Colonic mucosa (tissue), 4 donors: ENCODE measurements at regions not wholly inside any gene's neighbourhood (a gene's known extent, or its start where the extent isn't known, plus 50 kb on each side); places are given as distances from the start of the nearest gene placed in this dataset.

ENCODE experiments used
- DNase-seq: peaks from one replicate; pipeline ENCODE4 v3.0.0-alpha.2; 2020
- H3K27ac ChIP-seq: fragments of 200-600 bp; one replicate; pipeline ENCODE4 v1.8.0; 2021
- H3K27me3 ChIP-seq: fragments of 200-600 bp; one replicate; pipeline ENCODE4 v1.8.0; 2021
- H3K36me3 ChIP-seq: fragments of 200-600 bp; one replicate; pipeline ENCODE4 v1.8.0; 2021
- H3K4me1 ChIP-seq: fragments of 200-600 bp; one replicate; pipeline ENCODE4 v1.8.0; 2021; ENCODE audit warnings: mild to moderate bottlenecking
- H3K4me3 ChIP-seq: fragments of 200-600 bp; one replicate; pipeline ENCODE4 v1.8.0; 2021
- H3K9ac ChIP-seq, 2 donors: one replicate each; pipeline ENCODE4 v1.7.0; 2013; ENCODE audit warnings: control low read depth in 2 of 2, low read depth in 2 of 2, low read length in 2 of 2
- H3K9me3 ChIP-seq: fragments of 200-600 bp; one replicate; pipeline ENCODE4 v1.8.0; 2021
- intact Hi-C: fragments of 100-400 bp; cut with DNase I; formaldehyde crosslinking; loops from one replicate; pipeline ENCODE4 v1.14.1; 2022
- TF ChIP-seq, protein P1 (sequence below): fragments of 200-600 bp; IDR thresholded peaks from one replicate; pipeline ENCODE4 v1.8.0; 2022; ENCODE audit warnings: antibody characterized with exemption, mild to moderate bottlenecking
- donor health status: healthy.
- donor health status: DM: no; HTN: no; CAD: no.
- donor health status: DM: no; HTN: no; CAD: no.

DNA sequence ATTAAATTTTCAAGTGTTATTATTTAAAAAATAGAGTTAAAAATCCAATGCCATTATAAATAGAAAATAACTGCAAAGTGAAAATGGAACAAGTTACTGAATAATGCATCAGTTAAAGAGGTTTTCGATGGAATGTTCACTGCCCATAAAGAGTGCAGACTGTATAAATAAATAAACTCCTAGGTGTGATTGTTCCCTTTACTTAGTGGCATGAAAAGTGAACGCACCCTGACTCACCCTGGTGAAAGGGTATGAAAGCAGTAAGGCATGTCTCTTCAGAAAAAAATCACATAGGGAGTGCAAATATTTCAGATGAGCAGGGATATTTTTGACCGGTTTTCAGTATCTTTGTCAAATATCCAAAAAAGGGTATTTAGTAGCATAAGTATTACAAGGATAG lies 387.8 kb downstream of the DCAF12L2 start:
- DNase-seq = no peak
- no peaks in the 10 kb centered on the region for H3K36me3 ChIP-seq
- TF ChIP-seq, protein P1, sequence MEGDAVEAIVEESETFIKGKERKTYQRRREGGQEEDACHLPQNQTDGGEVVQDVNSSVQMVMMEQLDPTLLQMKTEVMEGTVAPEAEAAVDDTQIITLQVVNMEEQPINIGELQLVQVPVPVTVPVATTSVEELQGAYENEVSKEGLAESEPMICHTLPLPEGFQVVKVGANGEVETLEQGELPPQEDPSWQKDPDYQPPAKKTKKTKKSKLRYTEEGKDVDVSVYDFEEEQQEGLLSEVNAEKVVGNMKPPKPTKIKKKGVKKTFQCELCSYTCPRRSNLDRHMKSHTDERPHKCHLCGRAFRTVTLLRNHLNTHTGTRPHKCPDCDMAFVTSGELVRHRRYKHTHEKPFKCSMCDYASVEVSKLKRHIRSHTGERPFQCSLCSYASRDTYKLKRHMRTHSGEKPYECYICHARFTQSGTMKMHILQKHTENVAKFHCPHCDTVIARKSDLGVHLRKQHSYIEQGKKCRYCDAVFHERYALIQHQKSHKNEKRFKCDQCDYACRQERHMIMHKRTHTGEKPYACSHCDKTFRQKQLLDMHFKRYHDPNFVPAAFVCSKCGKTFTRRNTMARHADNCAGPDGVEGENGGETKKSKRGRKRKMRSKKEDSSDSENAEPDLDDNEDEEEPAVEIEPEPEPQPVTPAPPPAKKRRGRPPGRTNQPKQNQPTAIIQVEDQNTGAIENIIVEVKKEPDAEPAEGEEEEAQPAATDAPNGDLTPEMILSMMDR = no peak
- no peaks in the 10 kb centered on the region for H3K4me1 ChIP-seq
- H3K4me3 ChIP-seq = no peak overlapping the region
- H3K9ac ChIP-seq = no peak overlapping the region
- no peak overlapping the region for H3K27ac ChIP-seq
- H3K9me3 ChIP-seq = no peaks in the 10 kb centered on the region
- intact Hi-C loops = no loop called here
- no peaks in the 10 kb centered on the region for H3K27me3 ChIP-seq

DNA sequence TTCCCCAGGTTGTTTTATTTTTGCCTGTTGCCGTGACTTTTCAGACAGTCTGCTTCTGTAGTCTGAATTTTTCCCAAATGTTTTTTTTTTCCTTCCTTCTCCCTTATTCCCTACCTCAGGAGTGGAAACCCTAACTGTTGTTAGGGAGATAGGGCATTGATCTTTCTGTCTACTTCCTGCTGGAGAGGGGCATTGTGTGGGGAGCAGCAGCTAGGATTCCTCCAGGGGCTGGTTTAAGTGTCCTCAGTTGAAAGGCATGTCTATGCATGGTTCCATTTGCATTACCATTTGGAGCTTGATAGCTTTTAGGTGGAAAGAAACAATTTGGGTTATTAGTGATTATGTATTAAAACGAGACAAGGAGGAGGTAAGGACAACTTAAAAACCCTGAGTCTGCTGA lies 383.9 kb downstream of the DCAF12L2 start:
- H3K36me3 ChIP-seq = no peaks in the 10 kb centered on the region
- intact Hi-C loops = no loop called here
- TF ChIP-seq, protein P1 = no peak
- DNase-seq = no peak
- H3K9me3 ChIP-seq = no peaks in the 10 kb centered on the region
- no peaks in the 10 kb centered on the region for H3K4me1 ChIP-seq
- no peak overlapping the region for H3K4me3 ChIP-seq
- H3K9ac ChIP-seq = no peak overlapping the region
- H3K27ac ChIP-seq = no peak overlapping the region
- H3K27me3 ChIP-seq = no peaks in the 10 kb centered on the region

DNA sequence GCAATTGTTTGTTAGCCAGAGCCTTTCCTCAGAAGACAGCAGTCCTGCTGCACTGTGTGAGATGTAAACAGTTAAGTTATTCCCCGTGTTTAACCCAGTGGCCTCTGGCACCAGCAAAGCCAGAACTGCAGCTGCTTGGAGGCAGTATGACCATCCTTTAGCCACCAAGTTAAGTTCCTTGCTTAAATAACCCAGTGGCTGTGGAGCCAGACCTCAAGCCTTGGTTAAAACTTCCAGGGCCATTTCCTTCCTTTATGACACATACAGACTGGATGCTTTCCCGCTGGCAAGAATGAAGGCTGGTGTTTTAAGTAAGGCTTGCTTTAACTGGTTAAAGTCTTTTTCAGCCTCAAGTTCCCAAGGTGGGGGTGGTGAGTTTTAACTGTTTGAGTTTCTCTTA lies 379.8 kb downstream of the DCAF12L2 start:
- Histone ChIP-seq H3K9ac (no peak overlapping the region), H3K4me1 (no peaks in the 10 kb centered on the region), H3K27ac (no peak overlapping the region), H3K36me3 (no peaks in the 10 kb centered on the region), H3K27me3 (no peaks in the 10 kb centered on the region), H3K4me3 (no peak overlapping the region), H3K9me3 (no peaks in the 10 kb centered on the region)
- DNase-seq = no peak
- TF ChIP-seq, protein P1 = no peak
- intact Hi-C loops = no loop called here

DNA sequence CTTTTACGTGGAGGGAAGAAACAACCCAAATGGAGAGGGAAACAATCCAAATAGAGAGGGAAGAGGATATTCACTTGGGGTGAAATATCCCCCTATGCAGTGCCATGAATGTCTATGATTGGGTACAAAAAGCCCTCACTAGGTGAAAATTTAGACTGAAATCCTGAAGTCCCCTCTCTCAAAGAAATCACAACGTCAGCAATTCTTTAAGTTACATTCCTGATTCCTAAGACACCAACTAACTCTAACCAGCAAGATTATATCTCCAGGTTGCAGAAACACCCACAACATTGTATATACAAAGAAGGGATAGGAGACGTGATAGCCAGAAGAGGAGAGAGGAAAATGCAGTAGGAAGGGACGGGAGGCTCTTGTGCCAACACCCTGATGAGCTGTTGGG lies 374.3 kb downstream of the DCAF12L2 start:
- Histone ChIP-seq H3K27me3 (no peaks in the 10 kb centered on the region), H3K9ac (no peak overlapping the region), H3K4me1 (no peaks in the 10 kb centered on the region), H3K27ac (no peak overlapping the region), H3K9me3 (no peaks in the 10 kb centered on the region), H3K36me3 (no peaks in the 10 kb centered on the region), H3K4me3 (no peak overlapping the region)
- intact Hi-C loops = no loop called here
- TF ChIP-seq, protein P1 = no peak
- DNase-seq = no peak

DNA sequence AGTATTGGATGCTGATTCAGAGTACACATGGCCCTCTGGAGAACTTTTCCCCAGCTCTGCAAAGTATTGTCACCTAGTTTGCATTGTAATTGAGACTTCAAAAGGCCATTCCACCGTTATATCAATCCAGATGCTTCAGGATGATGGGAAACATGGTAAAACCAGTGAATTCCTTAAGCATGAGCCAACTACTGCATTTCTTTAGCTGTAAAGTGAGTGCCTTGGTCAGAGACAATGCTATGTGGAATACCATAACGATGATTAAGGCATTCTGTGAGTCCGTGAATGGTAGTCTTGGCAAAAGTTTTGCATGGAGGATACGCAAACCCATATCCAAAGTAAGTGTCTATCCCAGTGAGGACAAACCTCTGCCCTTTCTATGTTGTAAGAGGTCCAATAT lies 355.2 kb downstream of the DCAF12L2 start:
- H3K4me1 ChIP-seq = no peaks in the 10 kb centered on the region
- no peak overlapping the region for H3K27ac ChIP-seq
- intact Hi-C loops = no loop called here
- H3K36me3 ChIP-seq = no peaks in the 10 kb centered on the region
- H3K4me3 ChIP-seq = no peak overlapping the region
- no peak for DNase-seq
- H3K27me3 ChIP-seq = no peaks in the 10 kb centered on the region
- H3K9me3 ChIP-seq = no peaks in the 10 kb centered on the region
- TF ChIP-seq, protein P1 = no peak
- H3K9ac ChIP-seq = no peak overlapping the region

DNA sequence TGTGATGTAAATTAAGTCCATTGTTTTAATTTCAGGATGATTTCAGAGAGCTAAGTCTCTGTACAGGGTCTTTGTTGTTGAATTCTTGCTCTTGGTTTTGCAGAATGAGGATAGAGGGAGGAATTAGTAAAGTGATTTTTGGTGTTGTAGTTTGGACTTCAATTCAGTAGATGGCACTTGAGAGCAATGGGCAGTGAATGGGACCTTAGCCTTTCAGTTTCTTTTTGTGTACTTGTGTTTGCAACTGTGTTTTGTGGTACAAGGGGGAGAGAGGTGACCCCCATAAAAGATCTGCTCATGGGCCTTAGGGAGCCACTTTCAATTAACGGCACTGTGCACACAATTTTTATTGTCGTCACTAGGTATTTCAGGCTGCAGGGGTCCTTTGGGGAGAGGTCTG lies 340.0 kb downstream of the DCAF12L2 start:
- no peak for DNase-seq

More for the DNA sequence above, 340.0 kb downstream of the DCAF12L2 start:
- no peaks in the 10 kb centered on the region for H3K27me3 ChIP-seq
- H3K9me3 ChIP-seq = no peaks in the 10 kb centered on the region
- intact Hi-C loops = no loop called here
- H3K4me3 ChIP-seq = no peak overlapping the region
- H3K9ac ChIP-seq = no peak overlapping the region
- no peak overlapping the region for H3K27ac ChIP-seq
- H3K4me1 ChIP-seq = no peaks in the 10 kb centered on the region
- TF ChIP-seq, protein P1 = no peak
- no peaks in the 10 kb centered on the region for H3K36me3 ChIP-seq
